Activated T-helper 1 cell treated with anti-CD3 and anti-CD28 coated beads, Interleukin-12 subunit alpha, Interleukin-12 subunit beta, Interleukin-2, Interleukin-4 antibody, amounts not matched to agents 30 ng/mL and 10 ng/mL and 1 ng/mL, durations not matched to agents 14 hours and 24 hours and 36 hours (primary cell): ENCODE measurements at regions not wholly inside any gene's neighbourhood (a gene's known extent, or its start where the extent isn't known, plus 50 kb on each side); places are given as distances from the start of the nearest gene placed in this dataset.

Experiments used
- DNase-seq: peaks from one replicate; pipeline ENCODE4 v3.0.0; 2021; ENCODE audit warnings: low spot score
- H3K27ac Mint-ChIP-seq: one replicate; pipeline ENCODE4 v1.8.0; 2021; ENCODE audit warnings: mild to moderate bottlenecking, mixed read lengths
- H3K27me3 Mint-ChIP-seq: one replicate; pipeline ENCODE4 v1.8.0; 2022; ENCODE audit warnings: mild to moderate bottlenecking, moderate library complexity, mixed read lengths; ENCODE audit not compliant: insufficient read depth
- H3K36me3 Mint-ChIP-seq: one replicate; pipeline ENCODE4 v1.8.0; 2021; ENCODE audit warnings: low read depth, mixed read lengths
- H3K4me1 Mint-ChIP-seq: one replicate; pipeline ENCODE4 v1.8.0; 2021; ENCODE audit warnings: low read depth, mixed read lengths
- H3K4me3 Mint-ChIP-seq: one replicate; pipeline ENCODE4 v1.8.0; 2021; ENCODE audit warnings: mild to moderate bottlenecking, moderate library complexity, mixed read lengths
- H3K9me3 Mint-ChIP-seq: one replicate; pipeline ENCODE4 v1.8.0; 2021; ENCODE audit warnings: mixed read lengths
- intact Hi-C: fragments of 100-400 bp; cut with micrococcal nuclease; formaldehyde crosslinking; loops from one replicate; pipeline ENCODE4 v1.15.1; 2024

- no peak overlapping the region for H3K4me3 Mint-ChIP-seq
- no peaks in the 10 kb centered on the region for H3K36me3 Mint-ChIP-seq
- H3K27me3 Mint-ChIP-seq: no peaks in the 10 kb centered on the region
- DNase-seq: no peak
- no peak overlapping the region for H3K27ac Mint-ChIP-seq
- no peaks in the 10 kb centered on the region for H3K9me3 Mint-ChIP-seq
- intact Hi-C loops: no loop called here
- no peaks in the 10 kb centered on the region for H3K4me1 Mint-ChIP-seq
These were observed 80.6 kb downstream of the MFSD1 start for GRCh38 chr3:158882445-158882844.

DNA sequence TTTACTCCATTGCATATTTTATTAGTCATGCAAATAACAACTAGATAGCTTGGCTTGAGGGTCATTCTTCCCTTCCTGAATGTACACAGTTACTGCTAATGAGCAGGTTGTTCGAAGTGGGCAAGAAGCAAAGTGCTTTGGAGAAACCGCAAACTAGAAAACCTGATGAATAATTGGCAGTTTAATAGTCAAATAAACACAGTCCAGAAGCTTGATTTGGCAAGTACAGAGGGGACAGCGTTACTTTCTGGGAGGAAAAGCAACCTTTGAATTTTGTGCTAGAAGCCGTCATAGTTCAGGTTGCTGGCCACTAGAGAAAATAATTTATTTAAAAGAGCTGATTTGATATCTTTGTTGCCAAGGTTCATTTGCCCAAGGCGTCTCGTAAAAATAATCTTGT, 94.9 kb downstream of the MFSD1 start:
- Mint-ChIP-seq H3K27me3 (peaks cover 2% of the 10 kb centered on the region), H3K4me3 (no peak overlapping the region), H3K36me3 (no peaks in the 10 kb centered on the region), H3K27ac (no peak overlapping the region), H3K4me1 (no peaks in the 10 kb centered on the region), H3K9me3 (no peaks in the 10 kb centered on the region)
- intact Hi-C loops: no loop called here
- no peak for DNase-seq

DNA sequence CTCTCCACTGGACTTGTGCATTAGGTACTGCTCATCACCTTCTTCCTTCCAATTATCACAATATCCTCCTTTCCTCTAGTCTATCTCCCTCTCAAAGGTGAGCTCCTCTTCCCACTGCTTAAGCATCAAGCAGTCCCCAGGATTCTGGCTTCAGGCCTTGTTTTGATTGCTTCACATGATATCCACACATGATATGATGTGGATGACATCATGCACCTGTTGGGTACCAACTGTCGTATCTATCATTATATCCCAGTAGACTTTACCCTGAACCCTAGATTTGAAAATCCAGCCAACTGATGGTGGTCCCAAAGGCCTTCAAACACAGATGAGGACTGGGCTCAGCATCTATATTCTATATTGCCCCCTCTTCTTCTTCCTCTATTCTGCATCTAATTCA, 104.9 kb downstream of the MFSD1 start:
- H3K36me3 Mint-ChIP-seq: no peaks in the 10 kb centered on the region
- DNase-seq: no peak
- no peaks in the 10 kb centered on the region for H3K9me3 Mint-ChIP-seq
- peaks cover 2% of the 10 kb centered on the region for H3K27me3 Mint-ChIP-seq
- H3K27ac Mint-ChIP-seq: no peak overlapping the region
- intact Hi-C loops: no loop called here
- H3K4me3 Mint-ChIP-seq: no peak overlapping the region
- no peaks in the 10 kb centered on the region for H3K4me1 Mint-ChIP-seq

DNA sequence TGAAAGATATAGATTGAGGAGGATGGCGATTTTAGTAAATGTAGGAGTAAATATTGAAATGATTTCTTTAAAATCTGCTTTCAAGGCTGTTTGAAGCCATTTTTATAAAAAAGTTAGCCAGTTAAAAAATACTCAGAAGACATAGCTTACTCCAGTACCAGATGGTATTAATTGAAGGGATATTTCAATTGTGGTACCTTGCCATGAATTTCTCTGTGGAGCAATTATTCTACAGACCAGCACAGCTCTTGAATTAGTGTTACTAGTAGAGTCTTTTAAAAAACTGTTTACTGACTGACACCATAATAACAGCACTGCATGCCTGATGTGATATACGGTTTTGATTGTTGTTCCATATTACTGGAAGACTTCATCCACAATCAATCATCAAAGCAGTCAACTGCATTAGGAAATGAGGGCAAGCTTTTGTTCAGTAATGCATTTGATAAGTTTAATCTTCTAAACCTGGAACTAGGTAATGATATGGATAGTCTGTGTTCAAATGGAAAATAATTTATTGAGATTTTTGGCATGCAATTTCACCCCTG, 106.4 kb downstream of the MFSD1 start:
- no peaks in the 10 kb centered on the region for H3K36me3 Mint-ChIP-seq
- no peak overlapping the region for H3K4me3 Mint-ChIP-seq
- H3K4me1 Mint-ChIP-seq: no peaks in the 10 kb centered on the region
- intact Hi-C loops: no loop called here
- no peak for DNase-seq
- no peak overlapping the region for H3K27ac Mint-ChIP-seq
- H3K9me3 Mint-ChIP-seq: no peaks in the 10 kb centered on the region
- H3K27me3 Mint-ChIP-seq: peaks cover 2% of the 10 kb centered on the region

DNA sequence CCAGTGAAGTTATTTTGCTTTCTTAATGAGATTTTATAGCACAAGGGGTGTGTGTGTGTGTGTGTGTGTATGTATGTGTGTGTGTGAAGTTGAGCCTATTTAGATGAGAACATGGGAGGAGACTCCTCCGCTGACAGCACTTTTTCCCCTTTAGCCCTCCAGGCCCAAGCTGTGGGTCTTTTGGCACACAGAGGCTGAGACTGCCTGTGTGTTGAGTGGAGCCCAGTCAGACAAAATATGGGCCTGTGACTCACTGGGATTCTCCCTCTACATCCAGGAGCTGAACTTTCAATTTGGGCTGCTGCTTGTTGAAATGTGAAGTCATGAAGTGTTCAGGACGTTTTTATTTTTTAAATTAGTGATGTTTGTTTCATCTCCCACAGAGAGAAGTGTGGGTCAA, 108.0 kb downstream of the MFSD1 start:
- no peaks in the 10 kb centered on the region for H3K36me3 Mint-ChIP-seq
- no peak overlapping the region for H3K4me3 Mint-ChIP-seq
- intact Hi-C loops: no loop called here
- no peak for DNase-seq
- no peaks in the 10 kb centered on the region for H3K4me1 Mint-ChIP-seq
- no peak overlapping the region for H3K27ac Mint-ChIP-seq
- H3K9me3 Mint-ChIP-seq: no peaks in the 10 kb centered on the region
- H3K27me3 Mint-ChIP-seq: peaks cover 2% of the 10 kb centered on the region

GRCh38 chr3:158911586-158911985, 109.7 kb downstream of the MFSD1 start:
- peaks cover 2% of the 10 kb centered on the region for H3K27me3 Mint-ChIP-seq
- H3K36me3 Mint-ChIP-seq: no peaks in the 10 kb centered on the region
- intact Hi-C loops: no loop called here
- H3K4me3 Mint-ChIP-seq: no peak overlapping the region
- no peak overlapping the region for H3K27ac Mint-ChIP-seq
- no peaks in the 10 kb centered on the region for H3K9me3 Mint-ChIP-seq
- H3K4me1 Mint-ChIP-seq: no peaks in the 10 kb centered on the region
- DNase-seq: no peak

- no peak overlapping the region for H3K4me3 Mint-ChIP-seq
- no peak overlapping the region for H3K27ac Mint-ChIP-seq
- DNase-seq: no peak
- H3K27me3 Mint-ChIP-seq: peaks cover 2% of the 10 kb centered on the region
- no peaks in the 10 kb centered on the region for H3K36me3 Mint-ChIP-seq
- no peaks in the 10 kb centered on the region for H3K4me1 Mint-ChIP-seq
- intact Hi-C loops: no loop called here
- H3K9me3 Mint-ChIP-seq: no peaks in the 10 kb centered on the region
These were observed 110.3 kb downstream of the MFSD1 start for GRCh38 chr3:158912188-158912587.

DNA sequence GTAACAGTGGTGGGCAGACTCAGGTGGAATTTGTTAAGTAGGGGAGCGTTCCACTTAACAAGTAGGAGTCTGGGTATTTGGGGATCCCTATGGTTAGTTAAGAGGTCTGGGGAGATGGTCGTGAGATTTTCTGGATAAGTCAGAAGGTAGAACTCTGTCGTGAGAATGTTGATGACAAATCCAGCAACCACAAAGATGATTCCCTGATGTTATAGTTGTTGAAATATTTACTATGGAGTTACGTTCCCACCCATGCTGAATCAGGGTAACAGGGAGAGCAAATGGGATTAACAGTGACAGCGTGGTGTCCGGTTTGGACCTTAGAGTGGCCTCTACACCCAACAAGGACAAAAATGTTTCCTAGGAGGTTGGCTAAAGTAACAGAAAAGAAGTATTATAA, 110.8 kb downstream of the MFSD1 start:
- Mint-ChIP-seq H3K36me3 (no peaks in the 10 kb centered on the region), H3K27me3 (peaks cover 2% of the 10 kb centered on the region), H3K27ac (no peak overlapping the region), H3K4me3 (no peak overlapping the region), H3K9me3 (no peaks in the 10 kb centered on the region), H3K4me1 (no peaks in the 10 kb centered on the region)
- DNase-seq: no peak
- intact Hi-C loops: no loop called here

DNA sequence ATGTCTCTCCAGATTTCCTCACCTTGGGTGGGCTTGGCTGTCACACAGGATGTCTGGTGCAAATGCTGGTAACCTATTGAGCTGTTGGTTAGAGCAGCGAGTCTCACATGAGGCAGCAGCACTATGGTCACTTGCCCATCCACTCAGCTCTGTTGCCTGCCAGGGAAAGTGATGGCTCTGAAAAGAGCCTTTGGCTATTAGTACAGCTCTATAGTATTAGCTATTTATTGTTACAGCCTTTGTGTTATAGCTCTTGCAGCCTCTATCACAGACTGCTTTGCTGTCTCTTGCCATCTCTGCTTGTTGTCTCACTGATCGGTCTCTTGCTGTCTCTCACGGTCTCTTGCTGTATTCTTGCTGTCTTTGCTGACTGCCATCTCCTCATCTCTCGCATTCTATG, 114.3 kb downstream of the MFSD1 start:
- Mint-ChIP-seq H3K4me3 (no peak overlapping the region), H3K9me3 (no peaks in the 10 kb centered on the region), H3K4me1 (no peaks in the 10 kb centered on the region), H3K27ac (no peak overlapping the region), H3K36me3 (no peaks in the 10 kb centered on the region), H3K27me3 (no peaks in the 10 kb centered on the region)
- intact Hi-C loops: no loop called here
- DNase-seq: no peak

DNA sequence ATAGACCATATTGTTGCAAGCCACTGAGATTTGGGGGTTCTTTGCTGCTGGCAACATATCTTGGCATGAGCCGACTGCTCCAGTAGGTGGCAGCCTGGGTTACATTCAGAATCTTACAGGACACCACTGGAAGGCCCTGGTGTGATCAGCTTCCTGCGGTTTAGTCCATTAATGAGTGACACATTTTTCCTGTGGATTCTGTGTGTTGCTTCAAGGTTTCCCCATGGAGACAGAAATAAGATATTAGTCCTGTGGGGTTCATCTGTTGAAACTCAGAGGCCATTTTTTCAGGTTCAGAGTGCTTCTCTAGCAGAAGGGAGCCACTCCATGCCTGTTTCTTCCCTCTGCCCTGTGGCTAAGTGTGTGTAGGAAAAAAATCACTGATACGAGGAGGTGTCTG, 116.2 kb downstream of the MFSD1 start:
- no peak overlapping the region for H3K4me3 Mint-ChIP-seq
- no peaks in the 10 kb centered on the region for H3K27me3 Mint-ChIP-seq
- no peak for DNase-seq
- no peaks in the 10 kb centered on the region for H3K4me1 Mint-ChIP-seq
- no peaks in the 10 kb centered on the region for H3K36me3 Mint-ChIP-seq
- intact Hi-C loops: loop anchor here (2.0 kb wide), 1 partner anchor 343 kb away; no protein-coding TSS in a partner anchor
- H3K27ac Mint-ChIP-seq: no peak overlapping the region
- no peaks in the 10 kb centered on the region for H3K9me3 Mint-ChIP-seq

DNA sequence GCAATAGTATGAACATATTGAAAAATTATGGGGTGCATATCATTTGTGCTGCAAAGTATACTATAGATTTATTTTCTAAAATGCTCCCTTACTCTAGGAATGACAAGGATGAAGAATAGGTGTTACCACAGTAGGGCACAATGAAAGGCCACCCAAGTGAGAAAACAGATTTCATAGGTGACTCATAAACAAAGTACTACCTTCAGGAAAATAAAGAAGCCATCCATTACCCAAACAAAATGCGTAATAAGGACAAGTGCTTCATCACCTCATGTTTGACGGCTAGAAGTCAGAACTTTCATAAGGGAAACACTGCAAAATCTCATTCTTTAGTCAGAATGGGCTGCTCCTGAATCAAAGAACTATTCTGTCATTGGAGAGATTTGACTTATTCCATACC, 116.6 kb downstream of the MFSD1 start:
- no peak overlapping the region for H3K4me3 Mint-ChIP-seq
- no peak overlapping the region for H3K27ac Mint-ChIP-seq
- H3K9me3 Mint-ChIP-seq: no peaks in the 10 kb centered on the region

GRCh38 chr3:158920371-158920770, 118.5 kb downstream of the MFSD1 start:
- no peaks in the 10 kb centered on the region for H3K36me3 Mint-ChIP-seq
- intact Hi-C loops: no loop called here
- no peaks in the 10 kb centered on the region for H3K27me3 Mint-ChIP-seq
- H3K4me3 Mint-ChIP-seq: no peak overlapping the region
- H3K4me1 Mint-ChIP-seq: no peaks in the 10 kb centered on the region
- H3K27ac Mint-ChIP-seq: no peak overlapping the region
- DNase-seq: no peak
- H3K9me3 Mint-ChIP-seq: no peaks in the 10 kb centered on the region

More for the DNA sequence above, 116.6 kb downstream of the MFSD1 start:
- no peaks in the 10 kb centered on the region for H3K36me3 Mint-ChIP-seq
- intact Hi-C loops: loop anchor here (2.0 kb wide), 1 partner anchor 342 kb away; no protein-coding TSS in a partner anchor
- no peaks in the 10 kb centered on the region for H3K27me3 Mint-ChIP-seq
- DNase-seq: no peak
- H3K4me1 Mint-ChIP-seq: no peaks in the 10 kb centered on the region

DNA sequence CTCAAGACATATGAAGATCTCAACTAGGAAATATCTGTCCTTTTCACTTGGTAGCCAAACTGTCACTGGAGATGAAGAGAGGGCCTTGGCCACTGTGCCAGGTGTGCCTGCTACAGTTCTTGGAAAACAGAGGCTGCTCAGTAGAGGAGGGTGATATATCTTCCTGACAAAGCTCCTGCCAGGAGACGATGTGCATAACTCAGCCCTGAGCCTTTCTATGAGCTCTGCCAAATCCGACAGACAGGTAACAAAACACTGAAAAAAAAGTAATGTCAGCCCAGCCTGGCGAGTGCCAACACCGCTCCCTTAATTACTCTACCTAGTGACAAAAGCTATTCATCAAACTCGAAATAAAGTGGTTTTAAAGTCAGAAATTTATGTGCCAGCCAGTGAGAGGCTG, 123.2 kb downstream of the MFSD1 start:
- no peak for DNase-seq
- Mint-ChIP-seq H3K4me3 (no peak overlapping the region), H3K4me1 (no peaks in the 10 kb centered on the region), H3K27me3 (no peaks in the 10 kb centered on the region), H3K27ac (no peak overlapping the region), H3K9me3 (no peaks in the 10 kb centered on the region), H3K36me3 (no peaks in the 10 kb centered on the region)
- intact Hi-C loops: no loop called here

GRCh38 chr3:158925828-158926494, 124.1 kb downstream of the MFSD1 start:
- no peaks in the 10 kb centered on the region for H3K9me3 Mint-ChIP-seq
- intact Hi-C loops: no loop called here

More at GRCh38 chr3:158925828-158926494, 124.1 kb downstream of the MFSD1 start:
- no peak for DNase-seq
- Mint-ChIP-seq H3K36me3 (no peaks in the 10 kb centered on the region), H3K4me1 (no peaks in the 10 kb centered on the region), H3K27ac (no peak overlapping the region), H3K4me3 (no peak overlapping the region), H3K27me3 (no peaks in the 10 kb centered on the region)
